ENCODE measurements at regions not wholly inside any gene's neighbourhood (a gene's known extent, or its start where the extent isn't known, plus 50 kb on each side); places are given as distances from the start of the nearest gene placed in this dataset.
"Not testable (repeated sequence)": the region's sequence is repeated elsewhere in the genome, so short reads cannot be mapped to it uniquely, and the experiment has no call there.

GRCh38 chrX:113991720-113992119, 592.2 kb upstream of the HTR2C start:
- H3K4ac ChIP-seq (ENCODE audit: low read length); H2BK12ac ChIP-seq (ENCODE audit: low read length); H2BK120ac ChIP-seq (ENCODE audit: low read depth, low read length); H3K14ac ChIP-seq (ENCODE audit: low read length); H3K79me1 ChIP-seq (ENCODE audit: low read depth, low read length); H2AFZ ChIP-seq (ENCODE audit: low read length); H4K8ac ChIP-seq (ENCODE audit: low read depth, low read length); H3K18ac ChIP-seq (ENCODE audit: low read length); H3K23ac ChIP-seq (ENCODE audit: low read depth, low read length, poor library complexity); H3K4me1 ChIP-seq (ENCODE audit: control insufficient read depth in 2 of 2, insufficient read depth in 1 of 2, low read depth in 1 of 2, low read length in 2 of 2); H2BK15ac ChIP-seq (ENCODE audit: low read length); H3K9me3 ChIP-seq (replicated peaks in 1 of 2; ENCODE audit: control insufficient read depth in 2 of 2, insufficient read depth in 1 of 2, low read depth in 1 of 2, low read length in 2 of 2); H4K91ac ChIP-seq (ENCODE audit: low read depth, low read length, poor library complexity); H2BK5ac ChIP-seq (ENCODE audit: low read length); H3K36me3 ChIP-seq (replicated peaks in 1 of 2; ENCODE audit: control insufficient read depth in 2 of 2, insufficient read depth in 2 of 2, low read length in 2 of 2); DNase-seq (ENCODE audit: low spot score); H3K27ac ChIP-seq (replicated peaks; ENCODE audit: low read length); H3K27me3 ChIP-seq (ENCODE audit: control insufficient read depth in 3 of 3, insufficient read depth in 3 of 3, low read depth in 1 of 3, low read length in 3 of 3); H3K4me3 ChIP-seq (ENCODE audit: low read length in 2 of 2); H3K9ac ChIP-seq (ENCODE audit: low read depth, low read length, poor library complexity); H2AK5ac ChIP-seq (ENCODE audit: low read depth, low read length): not testable (repeated sequence)
- no CpG with 5 or more reads among the region's 9 CpGs for WGBS, 2 donors (ENCODE audit: extremely low coverage in 2 of 2, insufficient read length in 2 of 2, insufficient replicate concordance in 1 of 2)
- H3K4me2 ChIP-seq (ENCODE audit: insufficient read depth, low read length, poor library complexity, severe bottlenecking) = peak overlapping the region; percentile 14

- no CpG with 5 or more reads among the region's 5 CpGs for WGBS, 2 donors (ENCODE audit: extremely low coverage in 2 of 2, insufficient read length in 2 of 2, insufficient replicate concordance in 1 of 2)
- H2BK120ac ChIP-seq (ENCODE audit: low read depth, low read length); H3K79me1 ChIP-seq (ENCODE audit: low read depth, low read length); H3K4me1 ChIP-seq (ENCODE audit: control insufficient read depth in 2 of 2, insufficient read depth in 1 of 2, low read depth in 1 of 2, low read length in 2 of 2); H3K9me3 ChIP-seq (replicated peaks in 1 of 2; ENCODE audit: control insufficient read depth in 2 of 2, insufficient read depth in 1 of 2, low read depth in 1 of 2, low read length in 2 of 2); H3K18ac ChIP-seq (ENCODE audit: low read length); H3K27me3 ChIP-seq (ENCODE audit: control insufficient read depth in 3 of 3, insufficient read depth in 3 of 3, low read depth in 1 of 3, low read length in 3 of 3); DNase-seq (ENCODE audit: low spot score); H2BK5ac ChIP-seq (ENCODE audit: low read length); H3K14ac ChIP-seq (ENCODE audit: low read length); H2BK15ac ChIP-seq (ENCODE audit: low read length); H4K91ac ChIP-seq (ENCODE audit: low read depth, low read length, poor library complexity); H2AFZ ChIP-seq (ENCODE audit: low read length); H3K4ac ChIP-seq (ENCODE audit: low read length); H3K9ac ChIP-seq (ENCODE audit: low read depth, low read length, poor library complexity); H3K4me3 ChIP-seq (ENCODE audit: low read length in 2 of 2); H3K23ac ChIP-seq (ENCODE audit: low read depth, low read length, poor library complexity); H2BK12ac ChIP-seq (ENCODE audit: low read length); H2AK5ac ChIP-seq (ENCODE audit: low read depth, low read length); H3K36me3 ChIP-seq (replicated peaks in 1 of 2; ENCODE audit: control insufficient read depth in 2 of 2, insufficient read depth in 2 of 2, low read length in 2 of 2); H4K8ac ChIP-seq (ENCODE audit: low read depth, low read length): not testable (repeated sequence)
- Histone ChIP-seq H3K4me2 (ENCODE audit: insufficient read depth, low read length, poor library complexity, severe bottlenecking) (peak overlapping the region; percentile 26), H3K27ac (replicated peaks; ENCODE audit: low read length) (peak overlapping the region; percentile 50)
Measured at GRCh38 chrX:113990669-113991068, 593.2 kb upstream of the HTR2C start.

GRCh38 chrX:113988315-113988935, 595.5 kb upstream of the HTR2C start:
- H3K14ac ChIP-seq (ENCODE audit: low read length); H3K9ac ChIP-seq (ENCODE audit: low read depth, low read length, poor library complexity); H3K9me3 ChIP-seq (replicated peaks in 1 of 2; ENCODE audit: control insufficient read depth in 2 of 2, insufficient read depth in 1 of 2, low read depth in 1 of 2, low read length in 2 of 2); H3K4me2 ChIP-seq (ENCODE audit: insufficient read depth, low read length, poor library complexity, severe bottlenecking); H3K4me3 ChIP-seq (ENCODE audit: low read length in 2 of 2); H2BK120ac ChIP-seq (ENCODE audit: low read depth, low read length); H2AK5ac ChIP-seq (ENCODE audit: low read depth, low read length); H2AFZ ChIP-seq (ENCODE audit: low read length); H2BK15ac ChIP-seq (ENCODE audit: low read length); H3K4me1 ChIP-seq (ENCODE audit: control insufficient read depth in 2 of 2, insufficient read depth in 1 of 2, low read depth in 1 of 2, low read length in 2 of 2); H3K36me3 ChIP-seq (replicated peaks in 1 of 2; ENCODE audit: control insufficient read depth in 2 of 2, insufficient read depth in 2 of 2, low read length in 2 of 2); H4K91ac ChIP-seq (ENCODE audit: low read depth, low read length, poor library complexity); H2BK12ac ChIP-seq (ENCODE audit: low read length); H3K27me3 ChIP-seq (ENCODE audit: control insufficient read depth in 3 of 3, insufficient read depth in 3 of 3, low read depth in 1 of 3, low read length in 3 of 3); H2BK5ac ChIP-seq (ENCODE audit: low read length); H3K18ac ChIP-seq (ENCODE audit: low read length); DNase-seq (ENCODE audit: low spot score); H3K27ac ChIP-seq (replicated peaks; ENCODE audit: low read length); H3K23ac ChIP-seq (ENCODE audit: low read depth, low read length, poor library complexity); H4K8ac ChIP-seq (ENCODE audit: low read depth, low read length); H3K79me1 ChIP-seq (ENCODE audit: low read depth, low read length); H3K4ac ChIP-seq (ENCODE audit: low read length): not testable (repeated sequence)
- 100% methylated on average over 1 of the region's 10 CpGs; no CpG with 5 or more reads in 1 of the 2 donors for WGBS, 2 donors (ENCODE audit: extremely low coverage in 2 of 2, insufficient read length in 2 of 2, insufficient replicate concordance in 1 of 2)

- no peak overlapping the region for H3K27ac ChIP-seq (replicated peaks; ENCODE audit: low read length)
- H4K8ac ChIP-seq (ENCODE audit: low read depth, low read length) = no peak overlapping the region
- H3K27me3 ChIP-seq (ENCODE audit: control insufficient read depth in 3 of 3, insufficient read depth in 3 of 3, low read depth in 1 of 3, low read length in 3 of 3) = no peaks in the 10 kb centered on the region
- WGBS, 2 donors (ENCODE audit: extremely low coverage in 2 of 2, insufficient read length in 2 of 2, insufficient replicate concordance in 1 of 2) = no CpG with 5 or more reads among the region's 1 CpG
- no peak overlapping the region for H3K4me3 ChIP-seq (ENCODE audit: low read length in 2 of 2)
- no peak overlapping the region for H3K9ac ChIP-seq (ENCODE audit: low read depth, low read length, poor library complexity)
- H2BK12ac ChIP-seq (ENCODE audit: low read length) = no peak overlapping the region
- H3K36me3 ChIP-seq (replicated peaks in 1 of 2; ENCODE audit: control insufficient read depth in 2 of 2, insufficient read depth in 2 of 2, low read length in 2 of 2) = peaks cover 0 to 4% of the 10 kb centered on the region in 2 donors
- H2AK5ac ChIP-seq (ENCODE audit: low read depth, low read length) = no peak overlapping the region
- H3K4me2 ChIP-seq (ENCODE audit: insufficient read depth, low read length, poor library complexity, severe bottlenecking) = no peak overlapping the region
- peaks cover 0 to 7% of the 10 kb centered on the region in 2 donors for H3K9me3 ChIP-seq (replicated peaks in 1 of 2; ENCODE audit: control insufficient read depth in 2 of 2, insufficient read depth in 1 of 2, low read depth in 1 of 2, low read length in 2 of 2)
- no peak overlapping the region for H2BK15ac ChIP-seq (ENCODE audit: low read length)
- no peak overlapping the region for H3K23ac ChIP-seq (ENCODE audit: low read depth, low read length, poor library complexity)
- no peak overlapping the region for H3K4ac ChIP-seq (ENCODE audit: low read length)
- no peak overlapping the region for H2BK120ac ChIP-seq (ENCODE audit: low read depth, low read length)
- no peak overlapping the region for H2AFZ ChIP-seq (ENCODE audit: low read length)
- H3K4me1 ChIP-seq (ENCODE audit: control insufficient read depth in 2 of 2, insufficient read depth in 1 of 2, low read depth in 1 of 2, low read length in 2 of 2) = no peaks in the 10 kb centered on the region
- H4K91ac ChIP-seq (ENCODE audit: low read depth, low read length, poor library complexity) = no peak overlapping the region
- DNase-seq (ENCODE audit: low spot score) = no peak
- H3K14ac ChIP-seq (ENCODE audit: low read length) = no peak overlapping the region
- H3K79me1 ChIP-seq (ENCODE audit: low read depth, low read length) = no peaks in the 10 kb centered on the region
- H3K18ac ChIP-seq (ENCODE audit: low read length) = no peak overlapping the region
- H2BK5ac ChIP-seq (ENCODE audit: low read length) = no peak overlapping the region
Measured at GRCh38 chrX:113986427-113986826, 597.5 kb upstream of the HTR2C start.

Data from neuronal stem cell (in vitro differentiated cells).